ENCODE measurements at regions not wholly inside any gene's neighbourhood (a gene's known extent, or its start where the extent isn't known, plus 50 kb on each side); places are given as distances from the start of the nearest gene placed in this dataset.

DNA sequence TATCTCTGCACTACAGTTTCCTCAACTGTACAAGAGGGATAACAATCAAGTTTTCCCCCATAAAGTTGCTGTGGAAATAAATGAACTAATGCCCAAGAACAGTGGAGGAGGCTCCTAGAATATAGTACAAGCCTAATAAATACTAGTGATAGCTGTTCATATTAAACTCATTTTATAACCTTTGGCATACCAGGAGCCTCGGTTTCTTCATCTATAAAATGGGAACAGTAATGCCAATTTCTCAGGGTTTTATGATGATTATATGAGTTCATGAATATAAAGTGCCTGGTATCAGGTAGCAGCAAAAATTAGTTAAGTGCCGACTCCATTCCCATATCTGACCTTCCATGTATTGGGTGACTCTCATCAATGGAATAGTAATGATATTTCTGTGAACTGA, 311.1 kb upstream of the MAF start:
- H3K27ac ChIP-seq = no peak overlapping the region
- TF ChIP-seq CTCF (conservative IDR thresholded peaks at IDR 0.05) = no peak
- no peak for TF ChIP-seq ZFX (IDR thresholded peaks at IDR 0.05)

- no peak for TF ChIP-seq ZFX (IDR thresholded peaks at IDR 0.05)
- no peak for TF ChIP-seq CTCF (conservative IDR thresholded peaks at IDR 0.05)
- H3K27ac ChIP-seq = no peak overlapping the region
Observed at GRCh38 chr16:79909571-79909970, 309.0 kb upstream of the MAF start.

DNA sequence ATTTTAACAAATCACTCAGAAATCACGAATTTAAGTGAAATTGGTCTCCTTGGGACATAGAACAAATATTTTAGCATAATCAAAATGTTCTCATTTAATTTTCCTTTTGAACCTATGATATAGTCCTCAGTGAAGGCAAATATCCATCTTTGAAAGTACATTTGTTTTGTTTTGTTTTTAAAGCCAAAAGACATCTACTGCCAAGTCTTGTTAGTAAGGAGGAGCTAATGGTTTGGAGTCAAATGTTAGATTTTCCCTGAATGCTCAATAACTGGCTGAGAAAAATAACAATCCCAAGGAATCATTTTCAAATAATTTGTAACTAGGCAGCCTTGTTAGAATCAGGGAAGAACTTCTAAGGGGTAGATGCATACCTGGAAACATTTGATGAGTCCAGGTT, 302.9 kb upstream of the MAF start:
- TF ChIP-seq CTCF (conservative IDR thresholded peaks at IDR 0.05) = no peak
- no peak for TF ChIP-seq ZFX (IDR thresholded peaks at IDR 0.05)

DNA sequence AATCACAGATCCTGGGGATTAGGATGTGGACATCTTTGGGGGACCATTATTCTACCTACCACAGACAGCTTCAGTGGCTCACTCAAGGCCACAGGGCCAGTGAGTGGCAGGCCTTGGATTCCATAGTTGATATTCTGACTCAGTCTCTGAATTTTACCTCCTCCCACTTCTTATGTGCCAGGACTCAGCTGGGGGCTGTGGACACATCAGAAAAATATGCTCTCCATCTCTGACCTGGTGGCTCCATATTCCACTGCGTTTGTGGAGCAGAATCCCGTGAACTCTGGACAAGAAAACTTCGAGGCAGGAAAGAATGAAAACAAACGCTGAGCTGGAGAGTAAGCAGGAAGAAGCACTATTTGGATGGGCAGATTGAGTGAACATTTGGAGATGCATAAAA, 301.8 kb upstream of the MAF start:
- H3K27ac ChIP-seq = no peak overlapping the region
- no peak for TF ChIP-seq CTCF (conservative IDR thresholded peaks at IDR 0.05)
- no peak for TF ChIP-seq ZFX (IDR thresholded peaks at IDR 0.05)

More for the DNA sequence above, 302.9 kb upstream of the MAF start:
- H3K27ac ChIP-seq = no peak overlapping the region

GRCh38 chr16:79901522-79901921, 301.0 kb upstream of the MAF start:
- TF ChIP-seq ZFX (IDR thresholded peaks at IDR 0.05) (no peak), CTCF (conservative IDR thresholded peaks at IDR 0.05) (no peak)
- no peak overlapping the region for H3K27ac ChIP-seq

- no peak for TF ChIP-seq CTCF (conservative IDR thresholded peaks at IDR 0.05)
- no peak for TF ChIP-seq ZFX (IDR thresholded peaks at IDR 0.05)
- H3K27ac ChIP-seq = no peak overlapping the region
Observed at GRCh38 chr16:79899716-79900115, 299.2 kb upstream of the MAF start.

- TF ChIP-seq ZFX (IDR thresholded peaks at IDR 0.05) = no peak
- H3K27ac ChIP-seq = no peak overlapping the region
Observed at GRCh38 chr16:79899316-79899715, 298.8 kb upstream of the MAF start.

GRCh38 chr16:79898703-79899102, 298.2 kb upstream of the MAF start:
- TF ChIP-seq CTCF (conservative IDR thresholded peaks at IDR 0.05) (no peak), ZFX (IDR thresholded peaks at IDR 0.05) (no peak)

More at GRCh38 chr16:79898703-79899102, 298.2 kb upstream of the MAF start:
- no peak overlapping the region for H3K27ac ChIP-seq

Data from C4-2B (cell line).